SIG-M5 (cell line): ENCODE measurements at regions not wholly inside any gene's neighbourhood (a gene's known extent, or its start where the extent isn't known, plus 50 kb on each side); places are given as distances from the start of the nearest gene placed in this dataset.

Experiments
- DNase-seq: peaks from one replicate; lab custom pipeline; 2025; lab: John Stamatoyannopoulos, UW

GRCh38 chr9:129400971-129401622 is 219.8 kb downstream of the C9orf50 start:
- DNase-seq: no peak

DNA sequence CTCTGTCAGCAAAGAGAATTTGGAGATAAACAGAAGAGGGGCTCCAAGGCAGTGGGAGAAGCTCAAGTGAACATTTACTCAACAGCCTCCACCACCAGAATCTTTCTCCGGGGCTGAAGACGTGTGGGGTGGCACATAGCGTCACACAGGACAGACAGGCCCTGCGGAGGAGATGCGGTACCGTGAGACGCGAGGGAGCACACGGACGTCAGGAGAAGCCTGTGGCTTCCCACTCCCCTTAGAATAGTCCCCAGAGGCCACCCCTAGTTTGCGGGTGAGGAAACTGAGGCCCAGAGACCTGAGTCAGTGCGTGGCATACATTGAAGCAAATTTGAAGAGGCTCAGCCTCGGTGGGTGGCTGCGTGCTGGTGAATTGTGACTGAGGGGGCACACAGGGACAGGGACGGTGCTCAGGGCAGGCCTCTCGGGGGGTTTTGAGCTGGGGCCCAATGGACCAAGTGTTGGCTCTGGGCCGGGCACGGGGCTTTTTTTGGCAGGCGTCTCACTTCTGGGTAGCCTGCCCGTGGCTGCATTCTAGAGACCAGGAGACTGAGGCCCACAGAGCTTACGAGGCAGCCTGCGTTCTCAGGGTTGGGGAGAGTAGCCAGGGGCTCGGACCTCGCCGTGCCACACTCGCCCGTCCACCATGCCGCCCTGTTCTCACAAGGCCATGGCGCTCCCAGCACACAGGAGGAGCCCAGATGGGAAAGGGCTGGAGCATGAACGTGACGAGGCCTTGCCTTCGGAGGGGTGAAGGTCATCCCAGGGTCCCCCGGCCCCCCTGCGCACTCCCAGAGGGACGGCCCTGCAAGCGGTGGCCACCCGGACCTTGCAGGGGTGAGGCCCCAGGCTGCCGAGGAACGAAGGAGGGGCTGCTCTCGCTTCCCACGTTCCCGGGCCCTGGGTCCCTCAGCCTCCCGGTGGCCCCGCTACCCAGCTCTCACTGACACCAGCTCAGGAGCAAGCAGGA is 220.6 kb downstream of the C9orf50 start:
- DNase-seq: no peak

- DNase-seq: no peak
Observed at GRCh38 chr9:129399634-129399990, 221.3 kb downstream of the C9orf50 start.

DNA sequence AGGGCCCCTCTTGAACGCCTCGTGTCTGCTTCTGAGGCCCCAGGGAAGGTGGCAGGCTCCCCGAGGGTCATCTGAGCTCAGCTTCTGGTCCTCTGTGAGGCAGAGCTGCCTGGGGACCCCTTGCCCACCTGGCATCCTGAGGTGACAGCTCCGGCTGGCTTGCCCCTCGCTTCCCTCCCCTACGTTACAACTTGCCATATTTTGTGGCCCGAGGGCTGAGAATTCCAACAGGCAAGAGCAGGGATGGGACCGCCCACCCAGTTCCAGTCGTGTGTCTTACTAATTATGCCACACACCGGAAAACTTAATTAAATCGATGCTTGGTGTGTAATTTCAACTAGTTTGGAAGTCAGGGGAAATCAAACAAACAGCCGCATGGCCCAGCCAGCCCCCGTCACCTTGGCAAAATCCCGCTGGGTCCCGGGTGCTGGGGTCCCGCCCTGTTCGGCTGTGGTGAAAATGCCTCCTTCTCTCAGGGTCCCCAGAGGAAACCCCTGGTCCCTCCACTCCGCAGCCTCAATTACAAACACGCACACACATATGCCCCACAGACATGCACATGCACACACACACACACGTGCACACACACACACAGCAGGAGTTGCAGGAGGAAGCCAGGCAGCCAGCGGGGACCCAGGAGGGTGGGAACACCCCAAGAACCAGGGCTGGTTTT is 221.0 kb upstream of the IER5L start:
- DNase-seq: no peak

DNA sequence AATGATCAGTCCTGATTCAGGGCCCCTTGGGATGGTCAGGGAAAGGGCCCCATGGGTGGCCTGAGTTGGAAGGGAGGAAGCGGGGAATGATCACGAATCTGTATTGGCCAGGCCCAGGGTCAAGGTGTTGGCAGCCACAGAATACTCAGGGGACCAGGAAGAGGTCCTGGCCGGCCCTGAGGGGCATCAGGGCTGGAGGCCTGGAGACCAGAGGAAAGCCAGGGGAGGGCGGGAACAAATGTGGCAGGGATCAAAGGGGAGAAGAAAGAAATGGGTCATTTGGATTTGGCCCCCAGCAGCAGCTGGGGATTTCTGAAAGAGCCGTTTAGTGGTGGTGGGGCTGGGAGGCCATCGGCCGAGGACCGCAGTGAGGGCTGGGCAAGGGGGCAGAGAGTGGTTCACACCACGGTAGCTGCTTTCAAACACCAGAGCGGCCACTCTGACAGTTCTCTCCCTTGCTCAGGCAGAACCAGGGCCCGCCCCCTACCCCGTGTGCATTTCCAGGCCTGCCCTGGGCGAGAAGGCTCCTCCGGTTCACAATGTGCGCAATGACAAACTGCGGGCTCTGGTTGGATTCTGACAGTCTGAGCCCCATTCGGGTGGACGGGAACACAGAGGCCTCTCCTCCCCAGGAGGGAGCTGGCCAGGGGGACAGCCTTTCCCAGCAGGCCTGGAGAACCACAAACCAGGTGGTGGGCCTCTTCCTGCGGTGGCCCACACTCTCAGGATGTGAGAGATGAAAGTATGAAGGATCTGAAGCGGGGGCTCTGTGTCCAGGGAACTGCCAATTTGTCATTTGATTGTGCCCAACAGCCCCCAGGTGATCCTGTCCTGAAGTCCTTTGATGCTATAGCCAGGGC is 220.3 kb upstream of the IER5L start:
- no peak for DNase-seq

- no peak for DNase-seq
Observed at GRCh38 chr9:129397335-129397734, 219.3 kb upstream of the IER5L start.

DNA sequence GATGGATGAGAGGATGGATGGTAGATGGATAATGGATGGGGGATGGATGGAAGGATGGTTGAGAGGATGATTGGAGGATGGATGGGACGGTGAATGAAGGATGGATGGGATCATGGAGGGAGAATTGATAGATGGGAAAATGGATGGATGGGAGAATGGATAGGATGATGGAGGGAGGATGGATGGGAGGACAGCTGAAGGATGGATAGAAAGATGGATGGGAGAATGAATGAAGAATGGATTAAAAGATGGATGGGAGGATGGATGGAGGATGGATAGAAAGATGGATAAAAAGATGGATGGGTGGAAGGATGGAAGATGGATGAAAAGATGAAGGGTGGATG is 218.3 kb upstream of the IER5L start:
- no peak for DNase-seq

- no peak for DNase-seq
Observed at GRCh38 chr9:129395633-129396364, 217.7 kb upstream of the IER5L start.

DNA sequence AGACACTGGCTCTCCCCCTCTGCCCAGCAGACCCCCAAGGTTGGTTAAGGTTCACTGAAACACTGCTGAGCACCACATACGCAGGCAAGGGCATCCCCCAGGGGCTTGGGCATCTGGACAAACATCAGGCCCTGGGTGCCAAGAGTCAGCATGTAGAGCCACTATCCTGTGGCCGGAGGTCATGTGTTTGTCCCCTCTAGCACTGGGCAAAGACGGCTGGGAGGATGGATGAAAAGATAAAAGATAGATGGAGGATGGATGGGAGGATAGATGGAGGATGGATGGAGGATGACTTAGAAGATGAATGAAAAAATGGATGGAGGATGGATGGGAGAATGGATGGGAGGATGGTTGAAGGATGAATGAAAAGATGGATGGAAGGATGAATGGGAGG is 216.8 kb upstream of the IER5L start:
- DNase-seq: no peak

GRCh38 chr9:129394061-129394885 is 216.2 kb upstream of the IER5L start:
- DNase-seq: no peak

- no peak for DNase-seq
Observed at GRCh38 chr9:129393064-129393463, 215.0 kb upstream of the IER5L start.

- DNase-seq: no peak
Observed at GRCh38 chr9:129392093-129392541, 214.1 kb upstream of the IER5L start.

GRCh38 chr9:129391221-129391661 is 213.2 kb upstream of the IER5L start:
- DNase-seq: no peak

DNA sequence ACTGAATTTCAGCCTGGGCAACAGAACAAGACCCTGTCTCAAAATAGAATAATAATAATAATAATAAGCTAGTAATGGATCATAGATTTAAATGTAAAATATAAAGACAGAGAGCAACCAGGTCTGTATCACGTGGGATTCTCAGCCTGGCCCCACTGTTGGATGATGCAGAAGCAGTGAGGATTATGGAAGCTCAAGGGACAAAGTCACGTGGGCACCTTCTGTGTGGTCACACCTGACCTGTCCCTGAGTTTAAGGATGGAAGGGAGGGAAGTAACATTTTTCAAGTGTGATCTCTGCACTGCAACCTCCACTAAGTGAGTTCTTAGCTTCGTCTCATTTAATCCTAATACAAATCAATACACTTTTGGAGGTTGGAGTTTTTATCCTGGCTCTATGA is 212.5 kb upstream of the IER5L start:
- no peak for DNase-seq

DNA sequence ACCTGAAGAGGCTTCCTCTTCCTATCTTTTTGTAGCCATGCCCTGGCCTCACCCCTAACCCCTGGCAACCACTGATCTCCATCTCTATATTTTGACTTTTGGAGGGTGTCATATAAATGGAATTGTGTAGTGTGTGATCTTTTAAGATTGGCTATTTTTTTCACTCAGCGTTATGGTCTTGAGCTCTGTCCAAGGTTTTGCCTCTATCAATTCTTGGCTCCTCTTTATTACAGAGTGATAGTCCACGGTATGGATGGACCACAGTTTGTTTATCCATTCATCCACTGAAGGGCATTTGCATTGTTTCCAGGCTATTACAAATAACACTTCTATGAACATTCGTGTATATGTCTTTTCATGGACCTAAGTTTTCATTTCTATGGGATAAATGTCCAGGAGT is 209.8 kb upstream of the IER5L start:
- no peak for DNase-seq

GRCh38 chr9:129386812-129387177 is 208.7 kb upstream of the IER5L start:
- DNase-seq: no peak

DNA sequence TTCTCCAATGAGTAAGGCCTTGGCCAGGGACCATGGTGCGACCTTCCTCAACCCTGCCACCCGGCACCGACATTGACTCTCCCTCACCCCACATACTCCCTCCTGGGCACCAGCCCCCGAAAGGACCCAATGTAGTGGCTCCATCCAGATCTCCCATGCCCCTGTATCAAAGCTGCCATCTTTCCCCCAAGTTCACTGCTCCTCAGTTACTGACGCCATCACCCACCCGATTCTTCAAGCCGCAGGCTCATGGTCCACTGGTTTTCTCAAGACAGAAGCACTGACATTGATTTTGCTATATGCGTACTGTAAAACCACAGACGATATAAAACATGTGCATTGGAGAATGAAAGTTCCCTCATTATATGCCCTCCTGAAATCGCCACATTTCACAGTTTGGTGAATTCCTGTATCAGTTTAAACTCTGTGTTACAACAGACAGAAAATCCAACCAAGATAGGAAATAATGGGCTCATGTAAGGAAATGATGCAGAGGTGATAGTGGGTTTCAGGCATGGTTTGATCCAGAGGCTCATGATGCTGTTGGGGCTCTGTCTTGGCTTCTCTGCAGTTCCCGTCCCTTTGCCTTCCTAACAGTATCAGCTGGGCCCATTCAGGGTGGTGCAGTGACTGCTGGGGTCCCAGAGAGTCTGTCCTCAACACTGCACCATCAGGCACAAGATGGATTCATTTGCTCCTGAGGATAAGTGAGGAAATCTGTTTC is 207.3 kb upstream of the IER5L start:
- DNase-seq: no peak

DNA sequence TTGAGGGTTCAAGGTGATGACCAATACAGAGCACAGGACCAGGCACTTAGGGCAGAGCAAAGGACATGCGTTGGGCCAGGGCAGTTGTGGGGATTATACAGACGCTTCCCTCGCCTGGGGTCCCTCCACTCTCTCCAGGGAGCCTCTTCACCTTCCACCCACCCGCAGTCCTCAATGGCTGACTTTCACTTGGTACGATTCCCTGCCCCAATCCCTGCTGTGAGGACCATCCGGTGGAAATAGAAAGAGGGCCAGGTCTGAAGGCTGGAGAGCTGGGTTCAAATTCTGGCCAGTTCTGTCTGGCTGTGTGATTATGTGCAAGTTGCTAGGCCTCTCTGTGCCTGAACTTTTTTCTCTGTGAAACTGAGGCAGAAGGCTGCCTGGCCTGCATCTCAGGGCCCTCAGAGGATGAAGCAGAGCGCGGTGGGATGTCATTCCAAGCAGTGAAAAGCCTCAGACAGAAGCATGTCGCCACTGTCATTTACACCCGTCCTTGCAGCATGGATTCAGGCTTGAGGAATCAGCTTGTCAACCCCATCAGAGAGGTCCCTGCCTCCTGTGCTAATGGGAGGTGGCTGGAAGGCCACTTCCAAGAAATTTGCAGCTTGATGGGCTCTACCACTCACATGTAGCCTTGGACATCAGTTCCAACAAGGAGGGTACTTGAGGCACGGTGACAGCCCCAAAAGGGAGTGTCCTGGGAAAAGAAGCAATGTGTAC is 206.6 kb upstream of the IER5L start:
- DNase-seq: no peak
